ENCODE measurements at regions not wholly inside any gene's neighbourhood (a gene's known extent, or its start where the extent isn't known, plus 50 kb on each side); places are given as distances from the start of the nearest gene placed in this dataset.

GRCh38 chr12:125373375-125373774, 308.1 kb downstream of the AACS start:
- Histone ChIP-seq H3K4me1 (no peaks in the 10 kb centered on the region), H3K9me3 (replicated peaks) (no peaks in the 10 kb centered on the region), H3K4me3 (no peak overlapping the region), H3K27ac (no peak overlapping the region), H3K36me3 (no peaks in the 10 kb centered on the region), H3K27me3 (no peaks in the 10 kb centered on the region)
- no peak for DNase-seq

- DNase-seq, result no peak
- Histone ChIP-seq H3K4me1 (no peaks in the 10 kb centered on the region), H3K4me3 (no peak overlapping the region)
Measured at GRCh38 chr12:125376422-125376821, 311.2 kb downstream of the AACS start.

GRCh38 chr12:125377093-125377492, 311.9 kb downstream of the AACS start:
- H3K36me3 ChIP-seq, result no peaks in the 10 kb centered on the region
- no peaks in the 10 kb centered on the region for H3K9me3 ChIP-seq (replicated peaks)
- H3K4me3 ChIP-seq, result no peak overlapping the region
- H3K4me1 ChIP-seq, result no peaks in the 10 kb centered on the region
- no peak overlapping the region for H3K27ac ChIP-seq
- no peak for DNase-seq
- no peaks in the 10 kb centered on the region for H3K27me3 ChIP-seq

More at GRCh38 chr12:125376422-125376821, 311.2 kb downstream of the AACS start:
- no peaks in the 10 kb centered on the region for H3K9me3 ChIP-seq (replicated peaks)
- no peaks in the 10 kb centered on the region for H3K36me3 ChIP-seq
- H3K27me3 ChIP-seq, result no peaks in the 10 kb centered on the region
- no peak overlapping the region for H3K27ac ChIP-seq

- Histone ChIP-seq H3K4me1 (no peaks in the 10 kb centered on the region), H3K27ac (no peak overlapping the region), H3K4me3 (no peak overlapping the region), H3K27me3 (no peaks in the 10 kb centered on the region), H3K36me3 (no peaks in the 10 kb centered on the region), H3K9me3 (replicated peaks) (no peaks in the 10 kb centered on the region)
- DNase-seq, result peak in 1 of 2 experiments; percentile 6
Measured at GRCh38 chr12:125381373-125381772, 316.1 kb downstream of the AACS start.

- no peak overlapping the region for H3K27ac ChIP-seq
Measured at GRCh38 chr12:125382926-125383325, 317.7 kb downstream of the AACS start.

GRCh38 chr12:125386652-125387051, 321.4 kb downstream of the AACS start:
- Histone ChIP-seq H3K27ac (no peak overlapping the region), H3K4me1 (no peaks in the 10 kb centered on the region), H3K27me3 (no peaks in the 10 kb centered on the region), H3K4me3 (no peak overlapping the region), H3K36me3 (no peaks in the 10 kb centered on the region), H3K9me3 (replicated peaks) (no peaks in the 10 kb centered on the region)
- DNase-seq, result no peak

More at GRCh38 chr12:125382926-125383325, 317.7 kb downstream of the AACS start:
- Histone ChIP-seq H3K4me3 (no peak overlapping the region), H3K27me3 (no peaks in the 10 kb centered on the region), H3K9me3 (replicated peaks) (no peaks in the 10 kb centered on the region), H3K4me1 (no peaks in the 10 kb centered on the region), H3K36me3 (no peaks in the 10 kb centered on the region)
- no peak for DNase-seq

- DNase-seq, result no peak
Measured at GRCh38 chr12:125387206-125387605, 322.0 kb downstream of the AACS start.

GRCh38 chr12:125389061-125389697, 323.9 kb downstream of the AACS start:
- DNase-seq, result no peak
- no peak overlapping the region for H3K27ac ChIP-seq
- no peaks in the 10 kb centered on the region for H3K9me3 ChIP-seq (replicated peaks)
- no peak overlapping the region for H3K4me3 ChIP-seq
- H3K36me3 ChIP-seq, result no peaks in the 10 kb centered on the region
- no peaks in the 10 kb centered on the region for H3K4me1 ChIP-seq
- H3K27me3 ChIP-seq, result no peaks in the 10 kb centered on the region

More at GRCh38 chr12:125387206-125387605, 322.0 kb downstream of the AACS start:
- Histone ChIP-seq H3K4me1 (no peaks in the 10 kb centered on the region), H3K27ac (no peak overlapping the region), H3K4me3 (no peak overlapping the region), H3K36me3 (no peaks in the 10 kb centered on the region), H3K27me3 (no peaks in the 10 kb centered on the region), H3K9me3 (replicated peaks) (no peaks in the 10 kb centered on the region)

- no peaks in the 10 kb centered on the region for H3K27me3 ChIP-seq
- no peaks in the 10 kb centered on the region for H3K4me1 ChIP-seq
- H3K4me3 ChIP-seq, result no peak overlapping the region
- no peaks in the 10 kb centered on the region for H3K36me3 ChIP-seq
- no peak overlapping the region for H3K27ac ChIP-seq
- no peak for DNase-seq
- H3K9me3 ChIP-seq (replicated peaks), result no peaks in the 10 kb centered on the region
Measured at GRCh38 chr12:125393569-125393968, 328.3 kb downstream of the AACS start.

- Histone ChIP-seq H3K4me1 (no peaks in the 10 kb centered on the region), H3K9me3 (replicated peaks) (no peaks in the 10 kb centered on the region), H3K4me3 (no peak overlapping the region), H3K36me3 (no peaks in the 10 kb centered on the region), H3K27ac (no peak overlapping the region), H3K27me3 (no peaks in the 10 kb centered on the region)
- DNase-seq, result peak in 1 of 2 experiments; percentile 5
Measured at GRCh38 chr12:125395583-125396215, 330.5 kb downstream of the AACS start.

GRCh38 chr12:125399489-125399888, 334.3 kb downstream of the AACS start:
- no peak for DNase-seq
- Histone ChIP-seq H3K36me3 (no peaks in the 10 kb centered on the region), H3K27ac (no peak overlapping the region), H3K27me3 (no peaks in the 10 kb centered on the region), H3K9me3 (replicated peaks) (no peaks in the 10 kb centered on the region), H3K4me1 (no peaks in the 10 kb centered on the region), H3K4me3 (no peak overlapping the region)

GRCh38 chr12:125402874-125403789, 337.9 kb downstream of the AACS start:
- Histone ChIP-seq H3K36me3 (no peaks in the 10 kb centered on the region), H3K9me3 (replicated peaks) (no peaks in the 10 kb centered on the region), H3K4me1 (no peaks in the 10 kb centered on the region), H3K27me3 (no peaks in the 10 kb centered on the region), H3K4me3 (no peak overlapping the region), H3K27ac (no peak overlapping the region)
- DNase-seq, result peak; percentile 21 to 64

- no peaks in the 10 kb centered on the region for H3K36me3 ChIP-seq
- H3K27me3 ChIP-seq, result no peaks in the 10 kb centered on the region
- H3K9me3 ChIP-seq (replicated peaks), result no peaks in the 10 kb centered on the region
- no peak overlapping the region for H3K27ac ChIP-seq
- DNase-seq, result no peak
- no peaks in the 10 kb centered on the region for H3K4me1 ChIP-seq
- H3K4me3 ChIP-seq, result no peak overlapping the region
Measured at GRCh38 chr12:125403843-125404242, 338.6 kb downstream of the AACS start.

GRCh38 chr12:125406131-125406530, 340.9 kb downstream of the AACS start:
- H3K4me3 ChIP-seq, result no peak overlapping the region
- no peaks in the 10 kb centered on the region for H3K9me3 ChIP-seq (replicated peaks)
- H3K36me3 ChIP-seq, result no peaks in the 10 kb centered on the region
- DNase-seq, result no peak
- H3K27me3 ChIP-seq, result no peaks in the 10 kb centered on the region
- no peaks in the 10 kb centered on the region for H3K4me1 ChIP-seq
- H3K27ac ChIP-seq, result no peak overlapping the region

GRCh38 chr12:125408718-125409117, 343.5 kb downstream of the AACS start:
- no peak overlapping the region for H3K27ac ChIP-seq
- no peak for DNase-seq
- no peaks in the 10 kb centered on the region for H3K27me3 ChIP-seq
- H3K4me1 ChIP-seq, result no peaks in the 10 kb centered on the region
- H3K9me3 ChIP-seq (replicated peaks), result no peaks in the 10 kb centered on the region
- H3K36me3 ChIP-seq, result no peaks in the 10 kb centered on the region
- H3K4me3 ChIP-seq, result no peak overlapping the region

All from SJCRH30 (cell line).